ENCODE measurements at regions not wholly inside any gene's neighbourhood (a gene's known extent, or its start where the extent isn't known, plus 50 kb on each side); places are given as distances from the start of the nearest gene placed in this dataset.

DNA sequence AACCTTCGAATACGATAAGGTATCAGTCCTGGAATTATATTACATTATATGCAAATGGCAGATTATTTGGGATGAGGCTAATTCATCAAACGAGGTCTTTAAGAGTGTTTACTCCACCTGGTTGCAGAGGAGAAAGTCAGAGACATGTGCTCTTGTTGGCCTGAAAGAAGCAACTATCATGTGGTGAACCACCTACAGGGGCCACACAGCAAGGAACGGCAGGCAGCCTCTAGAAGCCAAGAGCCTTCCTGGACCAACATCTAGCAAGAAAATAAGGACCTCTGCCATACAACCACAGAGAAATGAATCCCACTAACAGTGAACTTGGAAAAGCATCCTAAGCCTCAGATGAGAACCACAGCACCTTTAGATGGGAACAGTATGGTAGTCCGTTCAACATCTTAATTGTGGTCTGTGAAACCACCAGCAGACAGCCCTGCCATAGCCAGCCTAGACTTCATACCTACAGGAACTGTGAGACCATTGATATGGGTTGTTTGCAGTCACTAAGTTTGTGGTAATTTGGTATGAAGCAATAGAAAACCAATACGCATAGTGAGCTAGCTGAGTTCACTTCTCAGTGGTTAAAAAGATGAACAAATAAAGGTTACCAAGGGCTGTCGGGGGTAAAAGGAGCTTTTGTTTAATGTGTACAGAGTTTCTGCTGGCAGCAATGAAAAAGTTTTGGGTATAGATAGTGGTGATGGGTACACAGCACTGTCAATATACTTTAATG lies 345.7 kb upstream of the RUNX1 start:
- Mint-ChIP-seq H3K27me3 (ENCODE audit: unreplicated experiment) (no peaks in the 10 kb centered on the region), H3K4me3 (ENCODE audit: unreplicated experiment) (no peak overlapping the region), H3K27ac (ENCODE audit: unreplicated experiment) (no peak overlapping the region), H3K9me3 (ENCODE audit: unreplicated experiment) (no peaks in the 10 kb centered on the region), H3K4me1 (ENCODE audit: unreplicated experiment) (no peaks in the 10 kb centered on the region), H3K36me3 (ENCODE audit: low read depth, unreplicated experiment) (no peaks in the 10 kb centered on the region)
- TF ChIP-seq, protein P1, sequence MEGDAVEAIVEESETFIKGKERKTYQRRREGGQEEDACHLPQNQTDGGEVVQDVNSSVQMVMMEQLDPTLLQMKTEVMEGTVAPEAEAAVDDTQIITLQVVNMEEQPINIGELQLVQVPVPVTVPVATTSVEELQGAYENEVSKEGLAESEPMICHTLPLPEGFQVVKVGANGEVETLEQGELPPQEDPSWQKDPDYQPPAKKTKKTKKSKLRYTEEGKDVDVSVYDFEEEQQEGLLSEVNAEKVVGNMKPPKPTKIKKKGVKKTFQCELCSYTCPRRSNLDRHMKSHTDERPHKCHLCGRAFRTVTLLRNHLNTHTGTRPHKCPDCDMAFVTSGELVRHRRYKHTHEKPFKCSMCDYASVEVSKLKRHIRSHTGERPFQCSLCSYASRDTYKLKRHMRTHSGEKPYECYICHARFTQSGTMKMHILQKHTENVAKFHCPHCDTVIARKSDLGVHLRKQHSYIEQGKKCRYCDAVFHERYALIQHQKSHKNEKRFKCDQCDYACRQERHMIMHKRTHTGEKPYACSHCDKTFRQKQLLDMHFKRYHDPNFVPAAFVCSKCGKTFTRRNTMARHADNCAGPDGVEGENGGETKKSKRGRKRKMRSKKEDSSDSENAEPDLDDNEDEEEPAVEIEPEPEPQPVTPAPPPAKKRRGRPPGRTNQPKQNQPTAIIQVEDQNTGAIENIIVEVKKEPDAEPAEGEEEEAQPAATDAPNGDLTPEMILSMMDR (IDR thresholded peaks at IDR 0.05; ENCODE audit: unreplicated experiment), result no peak
- DNase-seq (ENCODE audit: low spot score), result no peak

DNA sequence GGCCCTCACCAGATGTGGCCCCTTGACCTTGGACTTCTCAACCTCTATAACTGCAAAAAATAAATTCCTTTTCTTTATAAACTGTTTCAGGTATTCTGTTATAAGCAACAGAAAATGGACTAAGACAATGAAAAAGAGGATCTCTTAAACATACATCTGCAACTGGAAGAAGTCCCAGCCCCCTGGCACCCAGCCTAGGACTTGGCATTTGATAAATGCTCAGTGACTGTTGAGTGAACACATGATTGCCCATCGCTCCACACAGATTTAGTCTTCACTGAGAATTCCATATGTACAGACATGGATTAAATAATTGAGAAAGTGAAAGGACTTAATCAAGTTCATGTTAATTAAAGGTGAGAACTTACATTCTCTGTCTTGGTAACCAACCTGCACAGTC lies 344.9 kb upstream of the RUNX1 start:
- H3K4me3 Mint-ChIP-seq (ENCODE audit: unreplicated experiment), result no peak overlapping the region

DNA sequence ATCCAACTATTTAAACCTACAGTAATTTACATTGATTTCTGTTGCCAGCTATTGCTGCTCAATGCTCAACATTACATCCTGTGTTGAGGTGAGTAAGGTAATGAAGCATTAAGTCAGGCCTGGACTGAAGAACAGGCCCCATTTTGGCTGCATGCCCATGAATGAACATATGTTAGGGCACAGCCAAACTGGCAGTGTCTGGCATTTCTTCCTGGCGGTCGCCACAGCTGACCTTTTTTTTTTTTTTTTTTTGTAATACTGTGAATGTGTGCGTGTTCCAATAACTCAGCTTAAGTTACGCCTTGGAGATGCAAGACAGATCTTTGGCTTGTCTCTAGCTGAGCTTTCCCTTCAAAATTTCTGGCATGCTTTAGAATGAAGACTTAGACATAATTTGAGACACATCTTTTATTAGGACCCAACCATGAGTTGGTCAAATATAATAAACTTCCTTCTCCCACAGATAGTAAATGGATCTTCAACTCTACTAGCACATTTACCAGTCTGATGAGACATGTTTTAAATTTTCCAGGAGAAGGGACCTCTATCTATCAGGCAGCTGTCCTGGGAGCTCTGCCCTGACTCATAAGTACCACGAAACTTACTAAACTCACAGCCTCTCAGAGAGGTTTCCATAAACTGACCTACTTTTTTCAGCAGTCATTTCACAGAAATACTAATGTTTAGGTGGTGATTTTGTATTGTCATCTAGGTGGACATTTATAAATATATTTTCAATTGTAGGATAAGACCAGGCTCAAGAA lies 341.1 kb upstream of the RUNX1 start:
- Mint-ChIP-seq H3K9me3 (ENCODE audit: unreplicated experiment) (no peaks in the 10 kb centered on the region), H3K27ac (ENCODE audit: unreplicated experiment) (no peak overlapping the region), H3K4me1 (ENCODE audit: unreplicated experiment) (no peaks in the 10 kb centered on the region), H3K4me3 (ENCODE audit: unreplicated experiment) (no peak overlapping the region), H3K27me3 (ENCODE audit: unreplicated experiment) (no peaks in the 10 kb centered on the region), H3K36me3 (ENCODE audit: low read depth, unreplicated experiment) (no peaks in the 10 kb centered on the region)
- TF ChIP-seq, protein P1 (IDR thresholded peaks at IDR 0.05; ENCODE audit: unreplicated experiment), result no peak
- DNase-seq (ENCODE audit: low spot score), result no peak

More for the DNA sequence above, 344.9 kb upstream of the RUNX1 start:
- H3K9me3 Mint-ChIP-seq (ENCODE audit: unreplicated experiment), result no peaks in the 10 kb centered on the region
- TF ChIP-seq, protein P1 (IDR thresholded peaks at IDR 0.05; ENCODE audit: unreplicated experiment), result no peak
- H3K4me1 Mint-ChIP-seq (ENCODE audit: unreplicated experiment), result no peaks in the 10 kb centered on the region
- no peaks in the 10 kb centered on the region for H3K36me3 Mint-ChIP-seq (ENCODE audit: low read depth, unreplicated experiment)
- no peak for DNase-seq (ENCODE audit: low spot score)
- H3K27ac Mint-ChIP-seq (ENCODE audit: unreplicated experiment), result no peak overlapping the region
- H3K27me3 Mint-ChIP-seq (ENCODE audit: unreplicated experiment), result no peaks in the 10 kb centered on the region

DNA sequence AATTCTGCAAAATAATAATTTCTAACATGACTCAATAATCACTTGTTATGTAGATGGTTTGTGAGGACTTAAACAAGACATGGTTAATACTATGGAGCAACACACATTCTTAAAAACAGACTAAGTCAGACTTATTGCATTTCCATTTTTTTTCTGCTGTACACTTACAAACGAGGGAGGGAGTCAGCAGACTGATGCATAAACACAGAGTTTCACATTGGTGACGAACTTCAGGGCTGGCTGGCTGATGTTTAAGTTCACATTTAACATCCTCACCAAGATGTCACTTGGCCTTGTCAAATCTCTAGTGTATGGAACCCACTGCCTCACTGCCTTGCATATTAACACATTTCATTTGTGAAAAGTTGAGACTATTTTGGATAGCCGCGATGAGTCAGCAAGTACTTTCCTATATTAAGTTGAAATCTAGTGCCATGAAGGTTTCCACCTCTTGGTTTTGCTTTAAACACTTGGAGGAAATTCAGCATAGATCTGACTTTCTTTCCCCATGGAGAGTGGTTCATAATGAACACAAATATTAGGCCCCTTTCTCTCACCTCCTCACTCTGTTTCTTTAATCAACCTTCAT lies 337.5 kb upstream of the RUNX1 start:
- TF ChIP-seq, protein P1 (IDR thresholded peaks at IDR 0.05; ENCODE audit: unreplicated experiment), result no peak
- no peak overlapping the region for H3K27ac Mint-ChIP-seq (ENCODE audit: unreplicated experiment)
- no peaks in the 10 kb centered on the region for H3K9me3 Mint-ChIP-seq (ENCODE audit: unreplicated experiment)

DNA sequence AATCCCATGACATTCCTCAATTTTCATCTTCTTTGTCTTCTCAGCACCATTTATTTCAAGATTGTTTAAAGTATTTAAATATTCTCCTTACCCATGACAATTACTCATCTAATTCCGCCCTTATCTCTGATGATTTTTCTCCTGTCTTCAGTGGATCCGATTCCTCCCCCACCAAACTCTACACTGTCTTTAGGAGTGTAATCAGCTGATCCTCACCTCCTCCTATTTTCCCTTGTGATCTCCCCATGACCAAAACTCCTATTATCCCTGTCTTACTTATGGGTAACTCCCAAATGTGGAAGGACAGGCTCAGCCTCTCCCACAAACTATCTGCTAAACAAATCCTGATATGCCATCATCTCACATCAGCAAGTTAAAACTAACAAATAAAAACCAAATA lies 335.3 kb upstream of the RUNX1 start:
- Mint-ChIP-seq H3K27ac (ENCODE audit: unreplicated experiment) (no peak overlapping the region), H3K4me3 (ENCODE audit: unreplicated experiment) (no peak overlapping the region), H3K36me3 (ENCODE audit: low read depth, unreplicated experiment) (no peaks in the 10 kb centered on the region), H3K4me1 (ENCODE audit: unreplicated experiment) (no peaks in the 10 kb centered on the region), H3K27me3 (ENCODE audit: unreplicated experiment) (no peaks in the 10 kb centered on the region), H3K9me3 (ENCODE audit: unreplicated experiment) (no peaks in the 10 kb centered on the region)
- TF ChIP-seq, protein P1 (IDR thresholded peaks at IDR 0.05; ENCODE audit: unreplicated experiment), result no peak
- DNase-seq (ENCODE audit: low spot score), result no peak

More for the DNA sequence above, 337.5 kb upstream of the RUNX1 start:
- Mint-ChIP-seq H3K4me3 (ENCODE audit: unreplicated experiment) (no peak overlapping the region), H3K4me1 (ENCODE audit: unreplicated experiment) (no peaks in the 10 kb centered on the region), H3K36me3 (ENCODE audit: low read depth, unreplicated experiment) (no peaks in the 10 kb centered on the region), H3K27me3 (ENCODE audit: unreplicated experiment) (no peaks in the 10 kb centered on the region)
- DNase-seq (ENCODE audit: low spot score), result no peak

Data from endothelial cell (in vitro differentiated cells).